GM18873 (cell line): ENCODE measurements at regions not wholly inside any gene's neighbourhood (a gene's known extent, or its start where the extent isn't known, plus 50 kb on each side); places are given as distances from the start of the nearest gene placed in this dataset.

ENCODE experiments used
- ATAC-seq: cut with Tn5 transposase; IDR thresholded peaks from one replicate; pipeline ENCODE4 v1.9.1; 2021; ENCODE audit warnings: mild to moderate bottlenecking, moderate library complexity, moderate number of reproducible peaks; ENCODE audit not compliant: unreplicated experiment, low FRiP score

- no peak for ATAC-seq
These were observed 158.7 kb upstream of the IER5L start for GRCh38 chr9:129336601-129337331.

DNA sequence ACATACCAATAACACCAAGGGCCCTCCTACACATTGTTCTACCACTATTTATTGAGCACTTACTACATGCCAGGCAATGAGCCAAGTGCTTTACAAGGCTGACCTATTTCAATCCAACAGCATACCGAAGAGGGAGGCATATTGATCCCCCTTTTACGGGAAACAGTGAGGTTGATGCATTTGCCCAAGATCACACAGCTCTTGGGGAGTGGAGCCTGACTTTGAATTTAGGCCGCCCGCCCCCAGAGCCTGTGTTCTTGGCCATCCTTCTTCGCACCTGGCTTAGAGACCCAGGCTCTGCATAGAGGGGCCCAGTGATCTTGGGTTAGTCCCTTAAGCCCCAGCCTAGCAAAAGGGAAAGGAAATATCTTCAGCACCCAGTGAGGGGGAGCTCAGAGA lies 158.1 kb upstream of the IER5L start:
- no peak for ATAC-seq

DNA sequence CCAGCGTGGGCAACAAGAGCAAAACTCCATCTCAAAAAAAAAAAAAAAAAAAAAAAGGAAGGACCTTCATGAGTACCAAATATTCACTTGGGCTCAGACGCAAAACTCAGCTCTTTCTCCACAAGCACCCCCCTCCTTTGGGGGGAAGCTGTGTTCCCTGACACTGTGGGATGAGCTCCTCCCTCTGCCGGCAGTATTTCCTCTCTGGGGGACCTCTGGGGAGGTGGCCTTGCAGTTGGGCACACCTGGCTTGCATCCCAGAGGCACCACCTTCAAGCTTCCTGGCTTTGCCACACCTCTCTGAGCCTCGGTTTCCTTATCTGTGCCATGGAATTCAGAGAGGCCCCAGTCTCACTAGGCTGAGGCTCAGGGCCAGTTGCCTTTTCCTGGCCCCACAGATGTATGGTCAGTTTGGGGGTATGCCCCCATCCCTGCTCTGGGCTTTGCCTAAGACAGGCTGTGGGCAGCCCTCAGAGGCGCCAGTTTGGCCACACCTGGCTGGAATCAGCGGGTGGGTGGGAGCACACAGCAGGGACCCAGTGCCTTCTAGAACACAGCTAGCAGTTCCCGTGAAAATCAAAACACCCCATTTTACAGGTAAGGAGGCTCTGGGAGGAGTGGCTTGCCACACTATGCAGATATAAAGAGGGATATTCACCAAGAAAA lies 157.5 kb upstream of the IER5L start:
- ATAC-seq: no peak

- ATAC-seq: no peak
These were observed 156.3 kb upstream of the IER5L start for GRCh38 chr9:129334105-129334935.

GRCh38 chr9:129333617-129334104 lies 155.6 kb upstream of the IER5L start:
- ATAC-seq: no peak

GRCh38 chr9:129332581-129332980 lies 154.5 kb upstream of the IER5L start:
- ATAC-seq: no peak

GRCh38 chr9:129331772-129332500 lies 153.9 kb upstream of the IER5L start:
- ATAC-seq: no peak

DNA sequence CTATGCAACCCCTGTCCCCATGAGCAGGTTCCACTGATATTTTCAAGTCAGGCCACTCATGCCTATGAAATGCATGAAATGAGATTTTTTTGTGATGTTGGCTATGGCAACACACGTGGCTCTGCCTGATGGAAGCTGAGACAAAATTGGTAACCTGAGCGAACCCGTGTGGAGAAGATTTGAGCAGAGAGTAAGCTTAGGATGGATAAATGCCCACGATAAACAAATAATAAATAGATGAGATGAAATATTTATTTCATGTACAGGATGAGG lies 153.4 kb upstream of the IER5L start:
- ATAC-seq: no peak

DNA sequence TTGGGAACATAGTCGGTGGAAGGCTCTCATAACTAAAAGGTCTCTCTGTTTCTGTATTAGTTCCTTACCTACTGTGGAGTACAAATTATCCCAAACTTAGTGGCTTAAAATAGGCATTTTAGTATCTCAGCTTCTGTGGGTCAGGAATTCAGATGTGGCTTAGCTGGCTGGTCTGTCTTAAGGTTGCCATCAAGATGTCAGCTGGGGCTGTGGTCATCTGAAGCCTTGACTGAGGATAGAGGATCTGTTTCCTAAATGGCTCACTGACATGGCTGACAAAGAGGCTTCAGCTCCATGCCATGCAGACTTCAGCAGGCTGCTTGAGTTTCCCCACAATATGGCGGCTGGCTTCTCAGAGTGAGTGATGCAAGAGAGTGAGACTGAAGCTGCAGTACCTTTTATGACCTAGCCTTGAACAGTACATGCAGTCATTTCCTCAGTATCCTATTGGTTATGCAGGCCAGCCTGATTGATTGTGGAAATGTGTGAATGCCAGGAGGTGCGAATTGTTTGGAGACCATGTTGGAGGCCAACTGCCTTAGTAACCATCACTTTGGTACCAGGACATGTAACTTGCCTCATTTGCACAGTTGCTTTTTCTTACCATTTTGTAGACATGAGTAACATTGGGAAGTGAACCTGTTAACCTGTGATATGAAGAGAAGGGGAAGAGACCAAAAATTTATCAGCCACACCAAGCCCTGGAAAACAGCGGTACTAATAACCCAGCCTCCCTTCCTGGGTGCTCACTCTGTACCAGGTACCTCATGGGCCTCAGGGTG lies 152.8 kb upstream of the IER5L start:
- ATAC-seq: no peak

DNA sequence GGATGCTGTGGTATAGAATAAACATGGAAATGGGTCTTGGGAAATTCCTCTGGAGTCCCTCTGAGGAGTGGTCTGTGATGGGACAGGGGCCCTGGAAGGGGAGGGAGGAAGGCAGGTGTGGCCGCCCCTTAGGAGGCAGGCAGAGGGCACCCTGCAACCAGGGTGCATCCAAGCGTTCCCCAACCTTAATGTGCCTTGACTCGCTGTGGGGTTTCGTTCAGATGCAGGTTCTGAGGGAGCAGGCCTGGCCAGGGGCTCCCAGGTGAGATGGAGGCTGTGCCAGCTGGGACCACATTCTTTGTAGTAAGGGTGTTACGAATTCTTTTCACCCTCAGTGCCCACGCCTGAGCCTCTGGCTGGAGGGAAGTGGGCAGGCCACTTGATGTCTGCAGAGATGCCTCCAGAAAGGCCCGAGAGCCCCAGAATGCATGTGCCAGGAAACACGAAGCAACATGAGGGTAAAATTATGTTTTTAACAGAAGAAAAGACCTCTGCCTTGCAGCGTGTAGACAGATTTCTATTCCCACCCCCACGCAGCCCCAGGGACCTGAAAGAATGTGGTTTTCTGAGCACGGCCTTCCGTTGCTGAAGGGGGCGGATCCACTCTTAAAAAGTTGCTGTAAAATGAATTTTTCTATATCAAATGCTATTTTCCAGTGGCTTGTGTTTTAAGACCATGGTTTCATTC lies 150.4 kb upstream of the IER5L start:
- ATAC-seq: no peak

GRCh38 chr9:129327552-129328328 lies 149.7 kb upstream of the IER5L start:
- no peak for ATAC-seq

DNA sequence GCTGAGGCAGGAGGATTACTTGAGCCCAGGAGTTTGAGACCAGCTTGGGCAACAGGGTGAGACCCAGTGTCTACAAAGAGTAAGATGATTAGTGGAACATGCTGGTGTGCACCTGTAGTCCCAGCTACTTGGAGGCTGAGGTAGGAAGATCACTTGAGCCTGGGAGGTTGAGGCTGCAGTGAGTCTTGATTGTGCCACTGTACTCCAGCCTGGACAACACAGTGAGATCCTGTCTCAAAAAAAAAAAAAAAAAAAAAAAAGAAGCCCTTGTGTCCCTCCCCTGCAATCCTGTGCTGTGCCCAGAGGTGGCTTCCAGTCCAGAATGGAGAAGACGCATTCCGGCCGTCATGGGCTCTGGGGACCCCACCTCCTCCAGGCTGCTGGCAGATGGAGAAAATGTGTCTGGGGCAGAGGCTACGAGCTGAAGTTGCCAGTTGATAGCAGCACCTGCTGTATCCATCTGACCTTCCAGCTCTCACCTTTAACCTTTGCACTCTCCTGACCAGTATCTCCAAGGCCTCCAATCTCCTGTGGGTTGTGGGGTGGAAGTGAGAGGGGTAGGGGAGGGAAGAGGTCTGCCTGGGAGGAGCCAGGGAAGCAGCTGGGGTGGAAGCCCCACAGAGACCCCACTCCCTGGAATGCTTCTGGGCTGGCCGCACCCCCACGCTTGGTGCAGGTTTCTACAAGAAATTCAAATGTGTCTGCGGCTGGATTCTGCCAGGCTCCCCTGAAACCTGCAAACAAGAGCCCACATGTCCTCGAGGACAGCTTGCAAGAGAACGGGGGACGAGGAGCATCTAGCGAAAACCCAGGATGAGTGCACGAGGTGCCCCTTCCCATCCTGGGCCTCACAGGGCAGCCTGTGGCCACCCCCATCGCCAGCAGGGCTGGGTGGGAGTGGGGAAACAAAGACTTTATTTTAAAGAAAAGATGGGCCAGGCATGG lies 148.3 kb upstream of the IER5L start:
- ATAC-seq: no peak

DNA sequence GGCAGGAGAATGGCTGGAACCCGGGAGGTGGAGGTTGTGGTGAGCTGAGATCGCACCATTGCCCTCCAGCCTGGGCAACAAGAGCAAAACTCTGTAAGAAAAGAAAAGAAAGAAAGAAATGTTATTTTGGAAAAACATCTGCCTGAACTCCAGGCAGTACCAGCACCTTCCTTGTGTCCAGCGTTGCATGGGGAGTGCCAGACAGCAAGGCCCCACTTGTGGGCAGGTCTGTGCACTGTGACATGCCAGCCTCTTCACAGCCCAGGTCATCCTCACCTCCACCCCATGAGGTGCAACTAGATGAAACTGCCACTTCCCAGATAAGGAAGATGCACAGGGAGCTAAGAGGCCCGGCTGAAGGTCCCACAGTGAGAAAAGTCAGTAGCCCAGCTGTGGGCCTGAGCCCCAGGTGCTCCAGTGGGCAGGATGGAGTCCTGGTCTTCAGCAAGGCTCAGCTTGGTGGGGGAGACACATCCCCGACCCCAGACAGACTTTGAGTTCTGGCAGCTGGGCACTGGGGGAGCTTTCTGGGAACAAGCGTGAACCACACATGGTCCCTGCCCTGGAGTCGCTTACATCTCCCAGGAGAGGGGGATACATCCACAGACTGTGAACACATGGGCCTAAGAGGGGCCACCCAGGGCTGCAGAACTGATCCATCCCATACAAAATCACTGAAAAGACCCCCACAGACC lies 146.9 kb upstream of the IER5L start:
- no peak for ATAC-seq

GRCh38 chr9:129323999-129324553 lies 146.0 kb upstream of the IER5L start:
- no peak for ATAC-seq

DNA sequence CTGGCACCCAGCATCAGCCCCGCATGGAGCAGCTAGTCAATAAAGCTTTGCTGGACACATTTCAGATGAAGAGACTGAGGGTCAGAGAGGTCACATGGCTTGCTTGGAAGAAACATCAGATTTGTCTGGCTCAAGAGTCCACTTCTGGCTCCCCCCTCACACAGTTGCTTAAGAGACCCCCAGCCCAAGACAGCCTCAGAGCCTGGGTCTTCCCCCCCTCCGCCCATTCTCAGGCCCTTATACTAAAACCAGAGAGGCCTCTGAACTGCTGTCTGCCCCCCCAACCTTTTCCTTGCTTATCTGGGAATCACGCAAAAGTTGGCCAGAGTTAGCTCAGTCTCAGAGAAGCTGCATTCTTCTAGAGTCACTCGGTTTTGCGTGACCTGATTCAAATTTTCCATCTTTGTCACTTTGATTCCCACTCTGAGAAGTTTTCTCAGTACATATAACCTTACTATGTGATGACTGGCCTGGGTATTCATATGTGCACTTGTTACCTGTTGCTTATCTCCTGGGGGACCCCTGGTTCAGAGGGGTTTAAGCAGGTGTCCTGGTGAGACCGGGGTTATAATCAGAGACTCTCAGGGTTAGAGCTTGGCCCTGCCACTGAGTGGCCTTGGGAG lies 145.4 kb upstream of the IER5L start:
- ATAC-seq: no peak

GRCh38 chr9:129322641-129323375 lies 144.7 kb upstream of the IER5L start:
- ATAC-seq: no peak
